Gastroesophageal sphincter (tissue), 4 donors: ENCODE measurements at regions not wholly inside any gene's neighbourhood (a gene's known extent, or its start where the extent isn't known, plus 50 kb on each side); places are given as distances from the start of the nearest gene placed in this dataset.

Experiments
- ATAC-seq: fragments of 150-250 bp; one replicate; pipeline ENCODE4 v1.9.1; 2016; ENCODE audit warnings: mild to moderate bottlenecking, moderate library complexity
- H3K27ac ChIP-seq, 4 donors: fragments of 200-600 bp; sonication (generic) in 3 of 4; 1 replicate in 3 of 4; 2 replicates in 1 of 4; pipeline ENCODE4 v1.5.1; 2016 to 2019
- H3K27me3 ChIP-seq: fragments of 200-600 bp; sonication (generic); one replicate; pipeline ENCODE4 v1.5.1; 2019
- H3K36me3 ChIP-seq, 2 donors: fragments of 200-600 bp; sonication (generic); one replicate each; pipeline ENCODE4 v1.5.1; 2019; ENCODE audit warnings: control low read depth in 1 of 2
- H3K4me1 ChIP-seq, 3 donors: fragments of 200-600 bp; sonication (generic); 1 replicate in 2 of 3; 2 replicates in 1 of 3; pipeline ENCODE4 v1.5.1; 2016 to 2019; ENCODE audit warnings: control low read depth in 2 of 3
- H3K4me3 ChIP-seq, 2 donors: fragments of 200-600 bp; sonication (generic); one replicate each; pipeline ENCODE4 v1.5.1; 2019; ENCODE audit warnings: mild to moderate bottlenecking in 1 of 2, moderate library complexity in 1 of 2
- H3K9me3 ChIP-seq, 3 donors: fragments of 200-600 bp; sonication (generic); one replicate each; pipeline ENCODE4 v1.5.1; 2017 to 2019; ENCODE audit warnings: control low read depth in 2 of 3
- CTCF ChIP-seq, 4 experiments: fragments of 200-600 bp in 2 of 4; fragments of 450-650 bp in 2 of 4; sonication (generic) in 1 of 4; IDR thresholded peaks; one replicate each; pipeline ENCODE4 v1.5.1; 2017 to 2019; ENCODE audit warnings: antibody characterized with exemption in 4 of 4, mild to moderate bottlenecking in 2 of 4, moderate library complexity in 2 of 4
- EP300 ChIP-seq: sonication (generic); formaldehyde crosslinking; IDR thresholded peaks from one replicate; pipeline ENCODE4 v1.6.1; 2017; ENCODE audit warnings: antibody characterized with exemption, mild to moderate bottlenecking
- POLR2A ChIP-seq, 2 donors: fragments of 450-650 bp; IDR thresholded peaks; one replicate each; pipeline ENCODE4 v1.6.1; 2017; ENCODE audit warnings: antibody characterized with exemption in 2 of 2, mild to moderate bottlenecking in 2 of 2, moderate library complexity in 1 of 2
- POLR2AphosphoS5 ChIP-seq: sonication (generic); formaldehyde crosslinking; IDR thresholded peaks from one replicate; pipeline ENCODE4 v1.6.1; 2017; ENCODE audit warnings: antibody characterized with exemption
- WGBS, 2 donors: methylation state at CpG; one replicate each; pipeline ENCODE4 v1.1.5; 2018; ENCODE audit warnings: low coverage in 1 of 2; 5-methylcytosine and 5-hydroxymethylcytosine counted together

DNA sequence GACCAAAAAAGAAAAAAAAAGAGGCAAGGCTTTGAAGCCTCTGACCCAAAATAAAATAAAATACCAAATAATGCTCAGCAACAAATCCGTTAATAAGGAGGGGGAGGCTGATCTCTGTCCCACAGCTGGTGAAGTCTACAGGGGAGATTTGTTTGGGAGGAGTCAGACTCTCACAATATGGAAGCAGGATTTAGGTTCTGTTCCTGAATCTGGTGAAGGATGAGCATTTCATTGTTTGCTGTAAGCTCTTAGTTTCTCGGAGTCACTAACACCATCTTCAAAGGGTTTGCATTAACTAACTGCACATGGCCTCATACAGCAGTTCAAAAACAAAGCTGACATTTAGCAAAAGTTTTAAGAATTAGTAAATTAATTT is 339.4 kb upstream of the TNP1 start:
- Histone ChIP-seq H3K9me3 (peaks cover 0 to 15% (median 0%) of the 10 kb centered on the region in 3 donors), H3K27ac (no peak overlapping the region), H3K4me3 (no peak overlapping the region), H3K36me3 (no peaks in the 10 kb centered on the region), H3K27me3 (no peaks in the 10 kb centered on the region), H3K4me1 (no peaks in the 10 kb centered on the region)
- TF ChIP-seq POLR2AphosphoS5, result no peak
- WGBS, 2 donors, result 74 to 78% methylated on average over 1 to 2 of the region's 2 CpGs
- ATAC-seq, result no peak

GRCh38 chr2:217195658-217196446 is 336.0 kb upstream of the TNP1 start:
- no peak for TF ChIP-seq CTCF (IDR thresholded peaks at IDR 0.05)
- TF ChIP-seq POLR2AphosphoS5, result no peak
- no peak for TF ChIP-seq POLR2A (IDR thresholded peaks at IDR 0.05)
- no peak for TF ChIP-seq EP300
- H3K27me3 ChIP-seq, result no peaks in the 10 kb centered on the region
- no peaks in the 10 kb centered on the region for H3K4me1 ChIP-seq
- no peak for ATAC-seq
- H3K27ac ChIP-seq, result no peak overlapping the region
- H3K4me3 ChIP-seq, result no peak overlapping the region
- WGBS, 2 donors, result 78 to 100% methylated on average over 4 of the region's 7 CpGs
- no peaks in the 10 kb centered on the region for H3K36me3 ChIP-seq
- peaks cover 0 to 10% (median 0%) of the 10 kb centered on the region in 3 donors for H3K9me3 ChIP-seq

DNA sequence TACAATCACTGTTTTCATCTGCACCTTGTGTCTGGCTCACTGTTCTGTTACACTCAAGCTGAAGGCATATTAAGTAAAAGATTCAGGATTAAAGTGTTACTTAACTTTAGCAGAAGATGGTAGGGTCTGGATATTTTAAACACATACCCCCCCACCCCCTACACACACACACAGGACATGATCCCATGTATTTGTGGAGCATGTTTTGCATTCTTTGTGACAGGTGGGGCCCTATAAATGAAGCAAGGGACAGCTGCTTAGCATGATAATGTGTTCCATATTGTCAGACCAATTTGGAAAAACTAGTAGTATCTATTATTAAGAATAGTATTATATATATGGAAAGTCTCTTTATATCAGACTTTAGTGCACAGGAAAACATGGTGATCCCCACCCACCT is 335.2 kb upstream of the TNP1 start:
- no peak overlapping the region for H3K27ac ChIP-seq
- no peak overlapping the region for H3K4me3 ChIP-seq
- no peaks in the 10 kb centered on the region for H3K36me3 ChIP-seq
- no peak for ATAC-seq
- TF ChIP-seq POLR2AphosphoS5 (no peak), EP300 (no peak), POLR2A (IDR thresholded peaks at IDR 0.05) (no peak), CTCF (IDR thresholded peaks at IDR 0.05) (no peak)
- H3K4me1 ChIP-seq, result no peaks in the 10 kb centered on the region
- H3K27me3 ChIP-seq, result no peaks in the 10 kb centered on the region
- H3K9me3 ChIP-seq, result peaks cover 0 to 10% (median 0%) of the 10 kb centered on the region in 3 donors

- H3K27me3 ChIP-seq, result no peaks in the 10 kb centered on the region
- WGBS, 2 donors, result 88 to 94% methylated on average over 8 to 9 of the region's 9 CpGs
- H3K36me3 ChIP-seq, result no peaks in the 10 kb centered on the region
- no peak for ATAC-seq
- peaks cover 0 to 10% (median 0%) of the 10 kb centered on the region in 3 donors for H3K9me3 ChIP-seq
- no peak overlapping the region for H3K27ac ChIP-seq
- TF ChIP-seq POLR2A (IDR thresholded peaks at IDR 0.05) (no peak), CTCF (IDR thresholded peaks at IDR 0.05) (no peak), POLR2AphosphoS5 (no peak), EP300 (no peak)
- no peak overlapping the region for H3K4me3 ChIP-seq
- no peaks in the 10 kb centered on the region for H3K4me1 ChIP-seq
These were observed 333.8 kb upstream of the TNP1 start for GRCh38 chr2:217193431-217194340.

DNA sequence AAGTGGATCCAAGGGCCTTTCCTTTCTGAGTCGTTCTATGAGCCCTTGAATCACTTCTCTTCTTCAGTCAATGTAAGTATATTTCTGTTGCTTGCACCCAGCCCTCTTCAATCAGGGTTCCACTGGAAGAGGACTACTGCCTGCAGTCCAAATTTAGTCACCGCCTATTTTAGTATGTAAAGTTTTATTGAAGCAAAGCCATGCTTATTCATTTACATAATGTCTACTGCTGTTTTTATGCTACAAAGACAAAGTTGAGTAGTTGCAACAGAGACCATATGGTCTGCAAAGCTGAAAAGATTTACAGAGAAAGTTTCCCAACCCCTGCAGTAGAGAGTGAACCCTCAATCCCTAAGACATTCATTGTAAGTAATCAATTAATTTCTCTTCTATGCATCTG is 332.5 kb upstream of the TNP1 start:
- Histone ChIP-seq H3K9me3 (peaks cover 0 to 10% (median 0%) of the 10 kb centered on the region in 3 donors), H3K36me3 (no peaks in the 10 kb centered on the region), H3K4me3 (no peak overlapping the region), H3K27ac (no peak overlapping the region), H3K27me3 (no peaks in the 10 kb centered on the region), H3K4me1 (peaks cover 0 to 5% (median 0%) of the 10 kb centered on the region in 3 donors)
- WGBS, 2 donors, result 75 to 83% methylated on average over 1 to 2 of the region's 2 CpGs
- no peak for ATAC-seq
- no peak for TF ChIP-seq POLR2A (IDR thresholded peaks at IDR 0.05)
- TF ChIP-seq EP300, result no peak
- no peak for TF ChIP-seq CTCF (IDR thresholded peaks at IDR 0.05)
- no peak for TF ChIP-seq POLR2AphosphoS5
